ENCODE measurements at regions not wholly inside any gene's neighbourhood (a gene's known extent, or its start where the extent isn't known, plus 50 kb on each side); places are given as distances from the start of the nearest gene placed in this dataset.

- Histone ChIP-seq H3K9ac (ENCODE audit: low read length in 2 of 2) (no peak overlapping the region), H3K36me3 (ENCODE audit: control insufficient read depth in 2 of 2, insufficient read depth in 2 of 2, low read length in 2 of 2) (no peaks in the 10 kb centered on the region), H3K9me3 (ENCODE audit: control insufficient read depth in 2 of 2, low read length in 2 of 2) (no peaks in the 10 kb centered on the region), H3K4me3 (ENCODE audit: low read length in 2 of 2) (no peak overlapping the region), H3K27me3 (ENCODE audit: control insufficient read depth in 1 of 2, insufficient read depth in 2 of 2, low read length in 2 of 2) (no peaks in the 10 kb centered on the region), H3K4me1 (ENCODE audit: control insufficient read depth, insufficient read depth, low read length) (peaks cover 5% of the 10 kb centered on the region), H3K27ac (ENCODE audit: low read length) (no peak overlapping the region)
Observed at GRCh38 chr5:15009420-15009819, 137.8 kb upstream of the ANKH start.

- no peaks in the 10 kb centered on the region for H3K27me3 ChIP-seq (ENCODE audit: control insufficient read depth in 1 of 2, insufficient read depth in 2 of 2, low read length in 2 of 2)
- peaks cover 5% of the 10 kb centered on the region for H3K4me1 ChIP-seq (ENCODE audit: control insufficient read depth, insufficient read depth, low read length)
- H3K4me3 ChIP-seq (ENCODE audit: low read length in 2 of 2) = no peak overlapping the region
- no peak overlapping the region for H3K9ac ChIP-seq (ENCODE audit: low read length in 2 of 2)
- no peaks in the 10 kb centered on the region for H3K36me3 ChIP-seq (ENCODE audit: control insufficient read depth in 2 of 2, insufficient read depth in 2 of 2, low read length in 2 of 2)
- no peaks in the 10 kb centered on the region for H3K9me3 ChIP-seq (ENCODE audit: control insufficient read depth in 2 of 2, low read length in 2 of 2)
- peak overlapping the region; percentile 13 for H3K27ac ChIP-seq (ENCODE audit: low read length)
Observed at GRCh38 chr5:15008921-15009320, 137.3 kb upstream of the ANKH start.

DNA sequence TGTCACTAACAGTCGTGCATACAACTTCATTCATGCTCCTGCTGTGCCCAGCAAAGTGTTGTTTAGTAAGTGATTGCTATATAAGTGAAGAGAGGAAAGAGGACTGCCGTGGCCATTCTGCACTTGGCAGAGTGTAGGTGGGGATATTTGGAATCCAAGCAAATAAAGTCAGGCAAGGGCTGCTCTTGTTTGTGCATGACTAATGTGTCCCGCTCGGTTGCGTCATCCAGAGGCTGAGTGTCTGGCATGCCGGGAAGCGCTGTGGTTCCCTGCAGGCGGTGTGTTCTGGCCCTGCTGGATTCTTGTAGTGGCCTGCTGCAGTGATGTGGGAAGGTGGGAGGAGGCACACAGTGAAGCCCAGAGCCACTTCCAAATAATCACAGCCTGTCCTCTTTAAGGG, 136.9 kb upstream of the ANKH start:
- Histone ChIP-seq H3K9ac (ENCODE audit: low read length in 2 of 2) (no peak overlapping the region), H3K9me3 (ENCODE audit: control insufficient read depth in 2 of 2, low read length in 2 of 2) (no peaks in the 10 kb centered on the region), H3K36me3 (ENCODE audit: control insufficient read depth in 2 of 2, insufficient read depth in 2 of 2, low read length in 2 of 2) (no peaks in the 10 kb centered on the region), H3K27me3 (ENCODE audit: control insufficient read depth in 1 of 2, insufficient read depth in 2 of 2, low read length in 2 of 2) (no peaks in the 10 kb centered on the region), H3K27ac (ENCODE audit: low read length) (peak overlapping the region; percentile 13), H3K4me1 (ENCODE audit: control insufficient read depth, insufficient read depth, low read length) (peaks cover 5% of the 10 kb centered on the region), H3K4me3 (ENCODE audit: low read length in 2 of 2) (no peak overlapping the region)

- Histone ChIP-seq H3K27ac (ENCODE audit: low read length) (no peak overlapping the region), H3K4me1 (ENCODE audit: control insufficient read depth, insufficient read depth, low read length) (peaks cover 5% of the 10 kb centered on the region), H3K9me3 (ENCODE audit: control insufficient read depth in 2 of 2, low read length in 2 of 2) (no peaks in the 10 kb centered on the region), H3K27me3 (ENCODE audit: control insufficient read depth in 1 of 2, insufficient read depth in 2 of 2, low read length in 2 of 2) (no peaks in the 10 kb centered on the region), H3K4me3 (ENCODE audit: low read length in 2 of 2) (no peak overlapping the region), H3K9ac (ENCODE audit: low read length in 2 of 2) (no peak overlapping the region), H3K36me3 (ENCODE audit: control insufficient read depth in 2 of 2, insufficient read depth in 2 of 2, low read length in 2 of 2) (no peaks in the 10 kb centered on the region)
Observed at GRCh38 chr5:15007646-15008045, 136.1 kb upstream of the ANKH start.

DNA sequence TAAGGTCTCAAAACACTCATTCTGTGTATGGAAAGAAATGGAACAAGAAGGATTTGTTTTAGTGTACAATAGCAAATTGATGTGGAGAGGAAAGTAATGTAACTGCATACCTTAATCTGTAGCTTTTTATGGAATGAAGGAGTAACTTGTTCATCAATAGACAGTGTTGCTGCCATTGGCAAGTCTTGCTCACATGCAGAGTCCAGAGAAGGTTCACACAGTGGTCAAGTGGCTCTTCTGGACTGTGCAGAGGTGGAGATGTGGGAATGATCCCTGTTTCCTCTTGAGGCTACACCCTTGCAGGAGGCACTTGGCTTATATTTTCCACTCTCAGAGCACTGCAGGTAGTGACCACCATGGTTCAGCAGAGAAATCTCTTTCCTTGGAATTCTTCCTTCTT, 132.9 kb upstream of the ANKH start:
- no peak overlapping the region for H3K27ac ChIP-seq (ENCODE audit: low read length)
- no peak overlapping the region for H3K9ac ChIP-seq (ENCODE audit: low read length in 2 of 2)
- no peaks in the 10 kb centered on the region for H3K27me3 ChIP-seq (ENCODE audit: control insufficient read depth in 1 of 2, insufficient read depth in 2 of 2, low read length in 2 of 2)
- peaks cover 5% of the 10 kb centered on the region for H3K4me1 ChIP-seq (ENCODE audit: control insufficient read depth, insufficient read depth, low read length)
- H3K36me3 ChIP-seq (ENCODE audit: control insufficient read depth in 2 of 2, insufficient read depth in 2 of 2, low read length in 2 of 2) = no peaks in the 10 kb centered on the region
- H3K9me3 ChIP-seq (ENCODE audit: control insufficient read depth in 2 of 2, low read length in 2 of 2) = no peaks in the 10 kb centered on the region
- H3K4me3 ChIP-seq (ENCODE audit: low read length in 2 of 2) = no peak overlapping the region

DNA sequence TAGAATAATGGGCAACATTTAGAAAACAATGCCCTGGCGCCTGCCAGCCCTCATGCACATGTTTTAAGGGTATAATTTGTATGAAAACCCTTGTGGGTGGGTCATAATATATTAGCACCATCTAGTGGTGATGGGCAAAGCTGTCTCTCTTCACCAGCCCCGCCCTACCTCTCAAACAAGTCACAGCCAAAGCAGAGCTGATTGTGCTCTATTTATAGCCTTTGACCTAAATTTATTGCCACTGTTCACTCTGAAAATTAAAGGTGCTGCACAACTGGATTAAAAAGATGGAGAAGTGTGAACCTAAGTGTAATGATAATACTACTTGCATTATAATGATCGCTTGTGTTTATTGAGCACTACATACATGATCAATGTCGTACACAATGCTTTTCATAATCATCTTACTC, 131.9 kb upstream of the ANKH start:
- Histone ChIP-seq H3K36me3 (ENCODE audit: control insufficient read depth in 2 of 2, insufficient read depth in 2 of 2, low read length in 2 of 2) (no peaks in the 10 kb centered on the region), H3K4me3 (ENCODE audit: low read length in 2 of 2) (no peak overlapping the region), H3K27me3 (ENCODE audit: control insufficient read depth in 1 of 2, insufficient read depth in 2 of 2, low read length in 2 of 2) (no peaks in the 10 kb centered on the region), H3K4me1 (ENCODE audit: control insufficient read depth, insufficient read depth, low read length) (no peaks in the 10 kb centered on the region), H3K9me3 (ENCODE audit: control insufficient read depth in 2 of 2, low read length in 2 of 2) (peaks cover 0 to under 1% of the 10 kb centered on the region in 2 donors), H3K9ac (ENCODE audit: low read length in 2 of 2) (no peak overlapping the region), H3K27ac (ENCODE audit: low read length) (no peak overlapping the region)

- Histone ChIP-seq H3K4me3 (ENCODE audit: low read length in 2 of 2) (no peak overlapping the region), H3K27ac (ENCODE audit: low read length) (no peak overlapping the region), H3K36me3 (ENCODE audit: control insufficient read depth in 2 of 2, insufficient read depth in 2 of 2, low read length in 2 of 2) (no peaks in the 10 kb centered on the region), H3K9me3 (ENCODE audit: control insufficient read depth in 2 of 2, low read length in 2 of 2) (peaks cover 0 to 5% of the 10 kb centered on the region in 2 donors), H3K4me1 (ENCODE audit: control insufficient read depth, insufficient read depth, low read length) (no peaks in the 10 kb centered on the region), H3K9ac (ENCODE audit: low read length in 2 of 2) (no peak overlapping the region), H3K27me3 (ENCODE audit: control insufficient read depth in 1 of 2, insufficient read depth in 2 of 2, low read length in 2 of 2) (no peaks in the 10 kb centered on the region)
Observed at GRCh38 chr5:15002791-15003190, 131.2 kb upstream of the ANKH start.

DNA sequence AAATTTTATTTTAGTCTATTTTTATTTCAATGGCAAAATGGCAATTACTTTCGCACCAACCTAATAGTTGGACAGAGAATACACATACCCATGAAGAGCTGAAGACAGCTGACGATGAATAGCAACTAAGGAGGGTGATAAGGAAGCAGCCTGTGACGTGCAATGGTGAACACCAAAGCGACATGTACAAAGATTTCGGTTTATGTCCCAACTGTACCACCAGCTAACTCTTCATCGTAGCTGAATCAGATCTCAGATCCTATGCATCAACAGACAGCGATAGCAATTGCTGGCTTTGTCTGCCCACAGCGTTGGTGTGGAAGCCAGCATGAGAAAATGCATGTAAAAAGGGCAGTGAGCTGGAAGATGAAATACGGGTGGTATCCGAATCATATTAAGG, 130.6 kb upstream of the ANKH start:
- H3K9ac ChIP-seq (ENCODE audit: low read length in 2 of 2) = no peak overlapping the region
- H3K27ac ChIP-seq (ENCODE audit: low read length) = no peak overlapping the region
- no peak overlapping the region for H3K4me3 ChIP-seq (ENCODE audit: low read length in 2 of 2)
- no peaks in the 10 kb centered on the region for H3K27me3 ChIP-seq (ENCODE audit: control insufficient read depth in 1 of 2, insufficient read depth in 2 of 2, low read length in 2 of 2)
- H3K36me3 ChIP-seq (ENCODE audit: control insufficient read depth in 2 of 2, insufficient read depth in 2 of 2, low read length in 2 of 2) = no peaks in the 10 kb centered on the region
- H3K9me3 ChIP-seq (ENCODE audit: control insufficient read depth in 2 of 2, low read length in 2 of 2) = peaks cover 0 to 5% of the 10 kb centered on the region in 2 donors
- H3K4me1 ChIP-seq (ENCODE audit: control insufficient read depth, insufficient read depth, low read length) = no peaks in the 10 kb centered on the region

DNA sequence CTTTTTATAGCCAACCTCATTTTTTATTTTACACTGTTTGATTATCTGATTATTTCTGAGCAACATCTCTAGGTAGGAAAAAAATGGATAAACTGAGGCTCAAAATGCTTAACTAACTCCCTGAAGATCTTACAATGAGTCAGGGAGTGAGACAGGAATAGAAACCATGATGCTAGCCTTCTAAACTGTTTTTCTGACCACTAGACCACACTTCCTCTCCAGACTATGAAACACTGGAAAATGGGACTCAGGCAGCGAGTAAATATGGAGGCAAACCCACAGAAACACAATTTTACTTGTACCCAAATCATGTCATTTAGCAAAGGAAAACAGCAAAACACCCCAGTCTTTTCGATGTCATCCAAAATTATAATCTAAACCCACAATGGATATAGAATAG, 129.9 kb upstream of the ANKH start:
- H3K9me3 ChIP-seq (ENCODE audit: control insufficient read depth in 2 of 2, low read length in 2 of 2) = peaks cover 0 to 5% of the 10 kb centered on the region in 2 donors
- H3K4me3 ChIP-seq (ENCODE audit: low read length in 2 of 2) = no peak overlapping the region
- H3K4me1 ChIP-seq (ENCODE audit: control insufficient read depth, insufficient read depth, low read length) = no peaks in the 10 kb centered on the region

GRCh38 chr5:14998491-14998890, 126.9 kb upstream of the ANKH start:
- Histone ChIP-seq H3K27ac (ENCODE audit: low read length) (no peak overlapping the region), H3K9ac (ENCODE audit: low read length in 2 of 2) (no peak overlapping the region), H3K9me3 (ENCODE audit: control insufficient read depth in 2 of 2, low read length in 2 of 2) (peaks cover 0 to 5% of the 10 kb centered on the region in 2 donors), H3K4me3 (ENCODE audit: low read length in 2 of 2) (no peak overlapping the region), H3K4me1 (ENCODE audit: control insufficient read depth, insufficient read depth, low read length) (no peaks in the 10 kb centered on the region), H3K27me3 (ENCODE audit: control insufficient read depth in 1 of 2, insufficient read depth in 2 of 2, low read length in 2 of 2) (no peaks in the 10 kb centered on the region), H3K36me3 (ENCODE audit: control insufficient read depth in 2 of 2, insufficient read depth in 2 of 2, low read length in 2 of 2) (no peaks in the 10 kb centered on the region)

More for the DNA sequence above, 129.9 kb upstream of the ANKH start:
- H3K27me3 ChIP-seq (ENCODE audit: control insufficient read depth in 1 of 2, insufficient read depth in 2 of 2, low read length in 2 of 2) = no peaks in the 10 kb centered on the region
- H3K27ac ChIP-seq (ENCODE audit: low read length) = no peak overlapping the region
- no peak overlapping the region for H3K9ac ChIP-seq (ENCODE audit: low read length in 2 of 2)
- no peaks in the 10 kb centered on the region for H3K36me3 ChIP-seq (ENCODE audit: control insufficient read depth in 2 of 2, insufficient read depth in 2 of 2, low read length in 2 of 2)

GRCh38 chr5:14996997-14997396, 125.4 kb upstream of the ANKH start:
- H3K27ac ChIP-seq (ENCODE audit: low read length) = no peak overlapping the region
- peaks cover 0 to 5% of the 10 kb centered on the region in 2 donors for H3K9me3 ChIP-seq (ENCODE audit: control insufficient read depth in 2 of 2, low read length in 2 of 2)
- H3K36me3 ChIP-seq (ENCODE audit: control insufficient read depth in 2 of 2, insufficient read depth in 2 of 2, low read length in 2 of 2) = no peaks in the 10 kb centered on the region
- H3K4me1 ChIP-seq (ENCODE audit: control insufficient read depth, insufficient read depth, low read length) = no peaks in the 10 kb centered on the region
- no peak overlapping the region for H3K9ac ChIP-seq (ENCODE audit: low read length in 2 of 2)
- H3K4me3 ChIP-seq (ENCODE audit: low read length in 2 of 2) = no peak overlapping the region
- no peaks in the 10 kb centered on the region for H3K27me3 ChIP-seq (ENCODE audit: control insufficient read depth in 1 of 2, insufficient read depth in 2 of 2, low read length in 2 of 2)

Measured in stomach smooth muscle (tissue), 2 donors.